ENCODE measurements at regions not wholly inside any gene's neighbourhood (a gene's known extent, or its start where the extent isn't known, plus 50 kb on each side); places are given as distances from the start of the nearest gene placed in this dataset.

- TF ChIP-seq, protein P1, sequence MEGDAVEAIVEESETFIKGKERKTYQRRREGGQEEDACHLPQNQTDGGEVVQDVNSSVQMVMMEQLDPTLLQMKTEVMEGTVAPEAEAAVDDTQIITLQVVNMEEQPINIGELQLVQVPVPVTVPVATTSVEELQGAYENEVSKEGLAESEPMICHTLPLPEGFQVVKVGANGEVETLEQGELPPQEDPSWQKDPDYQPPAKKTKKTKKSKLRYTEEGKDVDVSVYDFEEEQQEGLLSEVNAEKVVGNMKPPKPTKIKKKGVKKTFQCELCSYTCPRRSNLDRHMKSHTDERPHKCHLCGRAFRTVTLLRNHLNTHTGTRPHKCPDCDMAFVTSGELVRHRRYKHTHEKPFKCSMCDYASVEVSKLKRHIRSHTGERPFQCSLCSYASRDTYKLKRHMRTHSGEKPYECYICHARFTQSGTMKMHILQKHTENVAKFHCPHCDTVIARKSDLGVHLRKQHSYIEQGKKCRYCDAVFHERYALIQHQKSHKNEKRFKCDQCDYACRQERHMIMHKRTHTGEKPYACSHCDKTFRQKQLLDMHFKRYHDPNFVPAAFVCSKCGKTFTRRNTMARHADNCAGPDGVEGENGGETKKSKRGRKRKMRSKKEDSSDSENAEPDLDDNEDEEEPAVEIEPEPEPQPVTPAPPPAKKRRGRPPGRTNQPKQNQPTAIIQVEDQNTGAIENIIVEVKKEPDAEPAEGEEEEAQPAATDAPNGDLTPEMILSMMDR (IDR thresholded peaks at IDR 0.05), result no peak
- DNase-seq (no peak), ATAC-seq (no peak)
- ChIA-PET CTCF (no interaction called here), POLR2A (no interaction called here)
- Mint-ChIP-seq H3K9me3 (no peaks in the 10 kb centered on the region), H3K27me3 (peaks cover 5% of the 10 kb centered on the region), H3K27ac (no peak overlapping the region), H3K4me3 (no peak overlapping the region), H3K36me3 (ENCODE audit: low read depth) (no peaks in the 10 kb centered on the region), H3K4me1 (ENCODE audit: low read depth) (no peaks in the 10 kb centered on the region)
- intact Hi-C loops (cut with micrococcal nuclease), result no loop called here
Observed at GRCh38 chr16:80116711-80117110, 424.1 kb upstream of the DYNLRB2 start.

GRCh38 chr16:80114699-80115098 is 426.1 kb upstream of the DYNLRB2 start:
- CTCF ChIA-PET, result no interaction called here
- ATAC-seq, result no peak
- no peaks in the 10 kb centered on the region for H3K4me1 Mint-ChIP-seq (ENCODE audit: low read depth)
- no peaks in the 10 kb centered on the region for H3K36me3 Mint-ChIP-seq (ENCODE audit: low read depth)
- H3K9me3 Mint-ChIP-seq, result no peaks in the 10 kb centered on the region
- TF ChIP-seq, protein P1 (IDR thresholded peaks at IDR 0.05), result no peak
- H3K27ac Mint-ChIP-seq, result no peak overlapping the region
- intact Hi-C loops (cut with micrococcal nuclease), result no loop called here
- no peak for DNase-seq
- H3K4me3 Mint-ChIP-seq, result no peak overlapping the region
- H3K27me3 Mint-ChIP-seq, result peaks cover 1% of the 10 kb centered on the region
- POLR2A ChIA-PET, result no interaction called here

DNA sequence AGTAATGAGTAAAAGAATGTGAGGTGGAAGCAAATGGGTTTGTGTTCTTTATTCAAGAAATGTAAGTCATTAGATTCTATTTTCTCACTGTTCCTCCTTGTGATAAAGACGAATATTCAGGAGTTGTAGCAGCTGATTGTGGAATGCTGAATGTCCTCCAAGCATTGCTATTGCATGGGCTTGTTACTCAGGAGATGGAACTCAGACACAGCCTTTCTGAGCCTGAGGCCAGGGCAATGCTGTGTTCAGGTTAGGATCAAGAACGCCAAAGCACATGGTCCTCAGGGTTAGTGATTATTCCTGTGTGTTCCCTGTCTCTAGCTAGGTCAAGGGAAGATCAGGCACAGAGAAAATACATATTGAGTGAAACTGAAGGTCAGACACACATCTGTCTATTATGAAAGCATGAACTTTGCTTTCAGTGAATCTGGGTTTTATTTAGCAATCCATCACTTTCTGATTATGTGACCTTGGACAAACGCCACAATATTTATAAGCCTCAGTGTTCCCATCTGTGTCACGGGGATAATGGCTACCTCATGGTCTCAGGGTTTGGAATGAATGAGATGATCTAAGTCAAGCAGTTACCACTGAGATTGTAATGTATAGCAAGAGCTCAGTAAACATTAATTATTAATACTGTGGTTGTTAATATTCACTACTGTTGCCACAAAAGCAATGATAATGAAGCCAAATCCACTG is 426.8 kb upstream of the DYNLRB2 start:
- intact Hi-C loops (cut with micrococcal nuclease), result no loop called here

DNA sequence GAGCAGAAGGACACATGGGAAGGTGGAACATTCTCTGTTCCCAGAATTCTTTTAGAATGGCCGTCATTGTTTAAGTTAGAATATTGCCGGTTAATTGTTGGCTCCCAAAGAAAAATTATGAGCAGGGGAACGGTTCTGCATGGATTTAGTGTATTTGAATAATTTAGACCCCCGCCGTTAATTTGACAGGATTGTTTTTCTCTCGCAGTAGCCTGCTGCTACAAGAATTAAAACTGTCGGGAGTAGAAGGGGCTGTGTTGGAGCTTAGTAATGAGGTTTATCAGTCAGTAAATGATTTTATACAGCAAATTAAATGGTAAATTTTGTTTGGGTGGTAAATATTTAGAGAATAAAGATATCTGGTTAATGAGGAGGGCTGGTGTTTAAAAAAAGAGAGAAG is 431.2 kb upstream of the DYNLRB2 start:
- Mint-ChIP-seq H3K4me1 (ENCODE audit: low read depth) (no peaks in the 10 kb centered on the region), H3K27me3 (peaks cover 6% of the 10 kb centered on the region), H3K4me3 (no peak overlapping the region), H3K27ac (no peak overlapping the region), H3K9me3 (no peaks in the 10 kb centered on the region), H3K36me3 (ENCODE audit: low read depth) (no peaks in the 10 kb centered on the region)
- TF ChIP-seq, protein P1 (IDR thresholded peaks at IDR 0.05), result no peak
- DNase-seq, result no peak
- POLR2A ChIA-PET, result no interaction called here
- CTCF ChIA-PET, result interaction anchor here (1.1 kb wide), 1 partner anchor 18 kb away, joined by 3 read pairs; no protein-coding TSS in a partner anchor
- intact Hi-C loops (cut with micrococcal nuclease), result no loop called here
- no peak for ATAC-seq

More for the DNA sequence above, 426.8 kb upstream of the DYNLRB2 start:
- ChIA-PET CTCF (no interaction called here), POLR2A (no interaction called here)
- ATAC-seq (no peak), DNase-seq (no peak)
- Mint-ChIP-seq H3K36me3 (ENCODE audit: low read depth) (no peaks in the 10 kb centered on the region), H3K27ac (no peak overlapping the region), H3K27me3 (peaks cover 1% of the 10 kb centered on the region), H3K4me1 (ENCODE audit: low read depth) (no peaks in the 10 kb centered on the region), H3K9me3 (no peaks in the 10 kb centered on the region), H3K4me3 (no peak overlapping the region)
- TF ChIP-seq, protein P1 (IDR thresholded peaks at IDR 0.05), result no peak

GRCh38 chr16:80107900-80108299 is 432.9 kb upstream of the DYNLRB2 start:
- Mint-ChIP-seq H3K36me3 (ENCODE audit: low read depth) (no peaks in the 10 kb centered on the region), H3K27me3 (peaks cover 10% of the 10 kb centered on the region), H3K4me1 (ENCODE audit: low read depth) (no peaks in the 10 kb centered on the region), H3K27ac (no peak overlapping the region), H3K4me3 (no peak overlapping the region), H3K9me3 (no peaks in the 10 kb centered on the region)
- DNase-seq (no peak), ATAC-seq (no peak)
- CTCF ChIA-PET, result no interaction called here
- intact Hi-C loops (cut with micrococcal nuclease), result no loop called here
- TF ChIP-seq, protein P1 (IDR thresholded peaks at IDR 0.05), result no peak
- POLR2A ChIA-PET, result no interaction called here
